Stimulated activated naive CD8-positive, alpha-beta T cell treated with anti-CD3 and anti-CD28 coated beads, Interleukin-15, Interleukin-2, amounts not matched to agents 100 U/mL and 50 U/mL, for 24 hours (primary cell): ENCODE measurements at regions not wholly inside any gene's neighbourhood (a gene's known extent, or its start where the extent isn't known, plus 50 kb on each side); places are given as distances from the start of the nearest gene placed in this dataset.

Experiments
- ATAC-seq: fragments of 150-1000 bp; cut with Tn5 transposase; one replicate; pipeline ENCODE4 v1.10.0; 2021
- DNase-seq: peaks from one replicate; pipeline ENCODE4 v3.0.0; 2021

GRCh38 chr1:228976316-228976715 is 241.0 kb downstream of the RHOU start:
- ATAC-seq (no peak), DNase-seq (no peak)

- no peak for DNase-seq
- ATAC-seq = no peak
These were observed 242.0 kb downstream of the RHOU start for GRCh38 chr1:228977307-228977706.

DNA sequence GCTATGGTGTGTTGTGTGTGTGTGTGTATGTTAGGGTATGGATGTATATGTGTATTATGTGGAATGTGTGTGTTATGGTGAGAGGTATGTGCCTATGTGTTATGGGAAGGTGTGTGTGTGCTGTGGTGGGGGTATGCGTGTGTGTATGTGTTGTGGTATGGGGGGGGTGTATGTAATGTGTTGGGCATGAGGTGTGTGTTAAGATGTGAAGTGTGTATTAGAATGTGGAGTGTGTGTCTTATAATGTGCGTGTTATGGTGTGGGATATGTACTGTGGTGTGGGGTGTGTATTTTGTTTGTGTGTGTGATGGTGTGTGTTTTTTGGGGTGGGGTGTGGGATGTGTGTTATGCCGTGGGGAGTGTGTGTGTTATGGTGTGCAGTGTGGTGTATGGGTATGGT is 242.5 kb downstream of the RHOU start:
- no peak for DNase-seq
- no peak for ATAC-seq

- DNase-seq (no peak), ATAC-seq (no peak)
These were observed 243.4 kb downstream of the RHOU start for GRCh38 chr1:228978484-228979324.

GRCh38 chr1:228979325-228979699 is 244.0 kb downstream of the RHOU start:
- DNase-seq = no peak
- no peak for ATAC-seq

DNA sequence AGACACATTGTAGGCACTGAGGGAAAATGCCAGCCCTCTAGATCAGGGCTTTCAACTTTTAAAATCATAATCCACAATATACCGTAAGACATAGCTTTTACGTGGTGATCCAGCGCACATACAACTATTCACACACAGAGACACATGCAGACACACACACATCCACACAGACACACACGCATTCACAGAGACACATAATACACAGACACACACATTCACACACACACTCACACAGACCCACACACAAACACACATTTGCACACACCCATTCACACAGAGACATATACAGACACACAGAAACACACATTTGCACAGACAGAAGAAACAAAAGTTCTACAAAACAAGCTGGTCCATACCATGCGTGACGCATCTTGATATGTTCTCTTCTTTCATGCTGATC is 244.5 kb downstream of the RHOU start:
- no peak for ATAC-seq
- DNase-seq = no peak

- DNase-seq (no peak), ATAC-seq (no peak)
These were observed 245.1 kb downstream of the RHOU start for GRCh38 chr1:228980232-228980937.

DNA sequence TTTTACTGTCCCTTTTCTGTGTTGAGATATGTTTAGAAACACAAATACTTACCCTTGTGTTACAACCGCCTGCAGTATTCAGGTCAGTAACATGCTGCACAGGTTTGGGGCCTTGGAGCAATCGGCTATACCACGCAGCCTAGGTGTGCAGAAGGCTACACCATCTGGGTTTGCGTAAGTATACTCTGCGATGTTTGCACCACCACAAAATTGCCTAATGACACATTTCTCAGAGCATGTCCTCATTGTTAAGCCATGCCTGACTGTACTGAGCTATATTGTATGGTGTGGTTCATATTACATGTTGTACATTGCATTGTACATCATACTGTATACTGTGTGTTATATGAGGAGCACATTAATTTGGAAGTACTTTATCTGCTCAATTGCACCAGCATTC is 247.4 kb downstream of the RHOU start:
- no peak for DNase-seq
- ATAC-seq = no peak

DNA sequence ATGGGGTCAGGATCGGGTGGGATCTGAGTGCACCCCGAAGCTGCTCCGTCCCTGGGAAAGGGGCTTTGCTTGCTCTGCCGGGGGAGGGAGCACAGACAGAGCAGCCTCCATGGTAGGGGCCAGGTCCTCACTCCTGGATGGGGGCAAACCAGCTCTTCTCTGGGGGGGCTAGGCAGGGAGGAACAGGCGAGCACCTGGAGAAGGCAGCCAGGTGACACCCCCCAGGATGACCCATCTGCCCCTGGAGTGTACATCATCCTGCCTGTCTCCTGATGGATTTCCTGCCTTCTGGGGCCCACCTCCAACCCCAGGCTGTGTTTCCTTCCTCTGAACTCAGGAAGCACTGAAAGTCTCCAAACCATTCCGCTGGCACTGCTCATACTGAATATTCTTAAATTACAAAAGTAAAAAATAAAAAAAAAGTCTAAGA is 248.0 kb downstream of the RHOU start:
- ATAC-seq (no peak), DNase-seq (no peak)

- ATAC-seq = no peak
- no peak for DNase-seq
These were observed 248.4 kb downstream of the RHOU start for GRCh38 chr1:228983661-228984060.

- no peak for DNase-seq
- ATAC-seq = no peak
These were observed 248.8 kb downstream of the RHOU start for GRCh38 chr1:228984107-228984506.

GRCh38 chr1:228984646-228985631 is 249.7 kb downstream of the RHOU start:
- ATAC-seq = no peak

GRCh38 chr1:228985661-228986060 is 250.4 kb downstream of the RHOU start:
- ATAC-seq (no peak), DNase-seq (no peak)

More at GRCh38 chr1:228984646-228985631, 249.7 kb downstream of the RHOU start:
- DNase-seq = no peak

DNA sequence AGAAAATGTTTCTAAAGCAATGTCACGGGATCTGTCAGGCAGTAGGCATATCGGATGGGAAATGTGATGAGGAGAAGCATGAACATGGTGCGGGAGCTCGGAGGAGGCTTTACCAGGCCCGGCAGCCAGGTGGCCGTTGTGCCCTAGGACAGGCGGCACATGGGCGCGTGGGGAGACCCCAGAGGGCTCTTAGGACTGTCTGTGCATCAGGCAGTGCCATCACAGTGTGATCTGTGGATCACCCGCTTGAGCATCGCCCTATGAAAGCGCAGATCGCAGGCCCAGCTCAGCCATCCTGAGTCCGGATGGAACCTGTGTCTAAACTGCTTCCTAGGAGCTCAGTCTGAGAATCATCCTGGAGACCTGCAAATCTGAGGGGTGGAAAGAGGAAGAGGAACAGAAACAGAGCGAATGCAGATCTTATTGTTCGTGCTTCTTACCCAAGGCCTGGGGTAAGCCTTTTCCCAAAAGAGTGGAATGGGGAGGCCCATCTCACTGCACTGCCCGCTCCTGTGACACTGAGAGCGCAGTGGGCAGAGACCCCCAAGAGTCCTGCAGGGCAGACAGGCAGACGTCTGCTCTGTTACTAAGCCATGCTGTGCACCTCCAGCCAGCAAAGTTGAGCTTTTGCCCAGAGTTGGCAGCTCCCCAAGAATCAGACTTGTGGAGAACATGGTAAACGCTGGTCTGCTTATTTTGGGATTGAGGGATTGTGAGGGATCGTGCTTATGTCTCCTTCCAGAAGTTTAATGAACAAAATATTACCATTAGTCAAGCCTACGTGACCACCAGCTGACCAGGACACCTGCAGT is 251.0 kb downstream of the RHOU start:
- ATAC-seq = no peak
- no peak for DNase-seq

- no peak for DNase-seq
- ATAC-seq = no peak
These were observed 252.0 kb downstream of the RHOU start for GRCh38 chr1:228987286-228987685.

GRCh38 chr1:228987736-228988506 is 252.6 kb downstream of the RHOU start:
- DNase-seq (no peak), ATAC-seq (no peak)

DNA sequence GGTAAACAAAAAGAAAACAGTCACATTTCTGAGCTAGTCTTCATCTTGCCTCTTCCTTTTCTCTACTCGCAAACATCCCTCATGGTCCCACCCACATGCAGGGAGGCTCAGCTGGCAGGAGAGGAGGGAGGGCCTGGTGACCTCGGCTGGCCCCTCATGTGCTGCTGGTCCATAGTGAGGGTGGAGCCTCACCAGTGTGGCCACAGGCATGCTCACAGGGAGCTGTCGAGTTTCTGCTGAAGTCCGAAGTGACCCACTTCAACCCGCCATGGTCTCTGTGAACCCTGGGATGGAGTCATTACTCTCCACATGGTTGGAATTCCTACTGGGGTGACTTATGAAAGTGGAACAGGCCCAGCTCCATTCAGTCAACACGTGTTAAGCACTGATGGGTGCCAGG is 253.4 kb downstream of the RHOU start:
- ATAC-seq (no peak), DNase-seq (no peak)

DNA sequence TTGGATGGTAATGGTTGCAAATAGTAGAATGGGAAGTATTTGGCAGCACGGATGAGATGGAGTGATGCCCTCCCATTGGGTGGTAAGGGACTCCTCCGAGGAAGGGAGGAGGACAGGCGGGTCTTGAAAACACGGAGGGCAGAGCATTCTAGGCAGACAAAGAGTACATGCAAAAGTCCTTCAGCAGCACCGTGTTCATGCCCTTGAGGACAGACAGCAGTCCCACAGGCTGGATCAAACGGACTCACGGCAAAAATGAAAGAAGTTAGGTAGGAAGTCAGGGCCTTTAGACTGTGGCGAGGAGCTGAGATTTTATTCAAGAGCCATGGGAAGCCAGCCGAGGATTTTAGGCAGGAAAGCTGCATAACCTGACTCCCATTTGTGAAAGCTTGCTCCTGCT is 253.9 kb downstream of the RHOU start:
- no peak for DNase-seq
- no peak for ATAC-seq

GRCh38 chr1:228989676-228989991 is 254.4 kb downstream of the RHOU start:
- ATAC-seq (no peak), DNase-seq (no peak)

DNA sequence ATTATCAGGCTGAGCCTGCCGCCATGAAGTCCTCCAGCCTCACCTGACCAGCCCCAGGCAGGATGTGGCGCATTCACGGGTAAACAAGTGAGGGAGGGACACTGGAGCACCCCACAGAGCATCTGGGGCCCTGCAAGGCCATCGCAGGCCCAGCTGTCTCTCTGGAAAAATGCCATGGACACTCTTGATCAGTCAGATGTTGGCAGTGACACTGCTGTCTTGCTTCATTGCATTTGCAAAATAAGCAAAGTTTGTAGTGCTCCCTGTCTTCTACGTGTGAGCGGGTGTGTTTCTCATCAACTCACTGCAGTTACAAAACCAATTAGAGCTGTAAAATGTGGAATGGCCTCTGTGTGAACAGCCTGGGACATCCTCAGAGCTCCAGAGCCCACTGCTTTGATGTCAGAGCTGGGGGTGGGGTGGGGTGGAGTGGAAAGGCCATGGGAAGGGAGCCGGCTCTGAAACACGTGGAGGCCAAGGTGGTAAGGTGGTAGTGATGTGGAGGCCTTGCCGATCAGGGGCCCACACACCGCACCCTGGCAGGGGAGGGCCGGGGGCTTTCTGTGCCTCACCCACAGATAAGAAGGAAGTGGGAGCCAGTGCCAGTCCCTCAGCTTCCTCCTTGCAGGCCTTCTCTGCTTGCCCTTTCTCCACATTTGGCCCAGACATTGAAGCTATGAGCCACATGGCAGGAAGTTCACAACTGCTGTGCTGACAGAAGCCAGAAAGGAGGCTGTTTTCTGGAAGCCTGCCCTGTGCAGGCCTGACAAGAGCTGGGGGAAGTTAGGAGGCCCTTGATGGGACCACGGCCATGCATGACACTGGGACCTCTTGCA is 254.9 kb downstream of the RHOU start:
- no peak for DNase-seq
- no peak for ATAC-seq
